ENCODE measurements at regions not wholly inside any gene's neighbourhood (a gene's known extent, or its start where the extent isn't known, plus 50 kb on each side); places are given as distances from the start of the nearest gene placed in this dataset.

- no peak for TF ChIP-seq CTCF (conservative IDR thresholded peaks at IDR 0.05)
- H3K27ac ChIP-seq, result no peak overlapping the region
Measured at GRCh38 chr5:87850843-87851242, 417.8 kb downstream of the TMEM161B start.

- H3K27ac ChIP-seq, result no peak overlapping the region
- TF ChIP-seq CTCF (conservative IDR thresholded peaks at IDR 0.05), result no peak
Measured at GRCh38 chr5:87845734-87846133, 422.9 kb downstream of the TMEM161B start.

GRCh38 chr5:87844866-87845265 is 423.8 kb downstream of the TMEM161B start:
- TF ChIP-seq CTCF (conservative IDR thresholded peaks at IDR 0.05), result no peak
- no peak overlapping the region for H3K27ac ChIP-seq

GRCh38 chr5:87844449-87844848 is 424.2 kb downstream of the TMEM161B start:
- peak; percentile 57 for TF ChIP-seq CTCF (conservative IDR thresholded peaks at IDR 0.05)
- H3K27ac ChIP-seq, result no peak overlapping the region

- no peak overlapping the region for H3K27ac ChIP-seq
- TF ChIP-seq CTCF (conservative IDR thresholded peaks at IDR 0.05), result no peak
Measured at GRCh38 chr5:87836696-87837095, 424.0 kb upstream of the CCNH start.

- H3K27ac ChIP-seq, result no peak overlapping the region
Measured at GRCh38 chr5:87831499-87831898, 418.8 kb upstream of the CCNH start.

GRCh38 chr5:87829217-87829551 is 416.5 kb upstream of the CCNH start:
- H3K27ac ChIP-seq, result no peak overlapping the region

More at GRCh38 chr5:87831499-87831898, 418.8 kb upstream of the CCNH start:
- TF ChIP-seq CTCF (conservative IDR thresholded peaks at IDR 0.05), result no peak

More at GRCh38 chr5:87829217-87829551, 416.5 kb upstream of the CCNH start:
- no peak for TF ChIP-seq CTCF (conservative IDR thresholded peaks at IDR 0.05)

Measured in VCaP (cell line).